Right lobe of liver (tissue), 4 donors: ENCODE measurements at regions not wholly inside any gene's neighbourhood (a gene's known extent, or its start where the extent isn't known, plus 50 kb on each side); places are given as distances from the start of the nearest gene placed in this dataset.

Source experiments
- POLR2A ChIP-seq: fragments of 450-650 bp; IDR thresholded peaks from one replicate; pipeline ENCODE4 v1.6.1; 2017; ENCODE audit warnings: antibody characterized with exemption, mild to moderate bottlenecking
- TF ChIP-seq, protein P1 (sequence below), 4 donors: fragments of 200-600 bp in 3 of 4; fragments of 450-650 bp in 1 of 4; IDR thresholded peaks; one replicate each; pipeline versions ENCODE4 v1.5.1 to v1.8.0; 2016 to 2022; ENCODE audit warnings: antibody characterized with exemption in 4 of 4, mild to moderate bottlenecking in 2 of 4
- donor health status: DM: no; HTN: no; CAD: no.
- donor health status: DM: no; HTN: no; CAD: no.
- donor health status: DM: no; HTN: yes; CAD: no.

DNA sequence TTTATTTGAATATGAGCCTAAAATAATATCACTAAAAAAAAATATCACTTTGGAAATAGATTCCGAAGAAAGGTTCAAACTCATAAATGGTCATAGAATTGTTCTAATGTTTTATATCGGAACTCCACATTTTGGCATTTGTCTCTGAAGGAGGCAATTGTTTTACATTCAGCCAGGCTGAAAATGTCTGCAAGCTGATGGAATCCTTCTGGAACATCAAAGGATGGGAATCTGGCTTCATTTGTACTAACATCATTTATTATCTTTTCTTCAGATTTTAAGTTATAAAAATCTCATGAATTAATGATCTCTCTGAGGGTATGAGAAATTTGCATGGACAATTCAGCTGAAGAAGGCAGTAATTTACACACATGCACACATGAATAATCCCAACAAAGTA, 251.4 kb upstream of the RGMA start:
- TF ChIP-seq, protein P1, sequence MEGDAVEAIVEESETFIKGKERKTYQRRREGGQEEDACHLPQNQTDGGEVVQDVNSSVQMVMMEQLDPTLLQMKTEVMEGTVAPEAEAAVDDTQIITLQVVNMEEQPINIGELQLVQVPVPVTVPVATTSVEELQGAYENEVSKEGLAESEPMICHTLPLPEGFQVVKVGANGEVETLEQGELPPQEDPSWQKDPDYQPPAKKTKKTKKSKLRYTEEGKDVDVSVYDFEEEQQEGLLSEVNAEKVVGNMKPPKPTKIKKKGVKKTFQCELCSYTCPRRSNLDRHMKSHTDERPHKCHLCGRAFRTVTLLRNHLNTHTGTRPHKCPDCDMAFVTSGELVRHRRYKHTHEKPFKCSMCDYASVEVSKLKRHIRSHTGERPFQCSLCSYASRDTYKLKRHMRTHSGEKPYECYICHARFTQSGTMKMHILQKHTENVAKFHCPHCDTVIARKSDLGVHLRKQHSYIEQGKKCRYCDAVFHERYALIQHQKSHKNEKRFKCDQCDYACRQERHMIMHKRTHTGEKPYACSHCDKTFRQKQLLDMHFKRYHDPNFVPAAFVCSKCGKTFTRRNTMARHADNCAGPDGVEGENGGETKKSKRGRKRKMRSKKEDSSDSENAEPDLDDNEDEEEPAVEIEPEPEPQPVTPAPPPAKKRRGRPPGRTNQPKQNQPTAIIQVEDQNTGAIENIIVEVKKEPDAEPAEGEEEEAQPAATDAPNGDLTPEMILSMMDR (IDR thresholded peaks at IDR 0.05): no peak
- TF ChIP-seq POLR2A: no peak
